DND-41 (cell line): ENCODE measurements at regions not wholly inside any gene's neighbourhood (a gene's known extent, or its start where the extent isn't known, plus 50 kb on each side); places are given as distances from the start of the nearest gene placed in this dataset.

Experiments
- EZH2 ChIP-seq: IDR thresholded peaks from 3 replicates; pipeline ENCODE4 v1.6.1; 2012; ENCODE audit warnings: borderline replicate concordance, low read depth, mild to moderate bottlenecking, moderate library complexity, low read length, inconsistent platforms; ENCODE audit not compliant: severe bottlenecking
- TF ChIP-seq, protein P1 (sequence below): IDR thresholded peaks from 2 replicates; pipeline ENCODE4 v1.5.1; 2012; ENCODE audit warnings: borderline replicate concordance, low read length, moderate library complexity, mild to moderate bottlenecking; ENCODE audit not compliant: poor library complexity, severe bottlenecking; ENCODE audit errors: extremely low read depth

DNA sequence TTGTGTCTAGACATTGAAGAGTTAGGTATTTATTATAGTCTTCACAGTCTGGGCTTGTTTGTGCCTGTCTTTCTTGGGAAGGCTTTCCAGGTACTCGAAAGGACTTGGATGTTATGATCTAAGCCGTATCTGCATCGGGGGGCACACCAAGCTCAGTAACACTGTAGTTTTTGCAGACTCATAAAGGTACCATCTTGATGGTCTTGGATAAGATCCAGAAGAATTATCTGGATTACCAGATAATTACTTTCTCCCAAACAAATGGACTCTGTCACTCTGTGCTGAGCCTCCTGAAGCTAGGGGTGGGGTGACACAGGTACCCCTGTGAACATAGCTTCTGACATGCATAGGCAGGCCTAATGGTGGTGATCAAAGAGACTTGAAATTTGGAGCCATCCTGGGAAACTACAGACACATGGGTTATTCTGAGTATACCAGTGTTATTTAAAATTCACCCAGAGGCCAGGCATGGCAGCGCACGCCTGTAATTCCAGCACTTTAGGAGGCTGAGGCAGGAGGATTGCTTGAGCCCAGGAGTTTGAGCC is 238.6 kb upstream of the TPM1 start:
- no peak for TF ChIP-seq EZH2
- TF ChIP-seq, protein P1, sequence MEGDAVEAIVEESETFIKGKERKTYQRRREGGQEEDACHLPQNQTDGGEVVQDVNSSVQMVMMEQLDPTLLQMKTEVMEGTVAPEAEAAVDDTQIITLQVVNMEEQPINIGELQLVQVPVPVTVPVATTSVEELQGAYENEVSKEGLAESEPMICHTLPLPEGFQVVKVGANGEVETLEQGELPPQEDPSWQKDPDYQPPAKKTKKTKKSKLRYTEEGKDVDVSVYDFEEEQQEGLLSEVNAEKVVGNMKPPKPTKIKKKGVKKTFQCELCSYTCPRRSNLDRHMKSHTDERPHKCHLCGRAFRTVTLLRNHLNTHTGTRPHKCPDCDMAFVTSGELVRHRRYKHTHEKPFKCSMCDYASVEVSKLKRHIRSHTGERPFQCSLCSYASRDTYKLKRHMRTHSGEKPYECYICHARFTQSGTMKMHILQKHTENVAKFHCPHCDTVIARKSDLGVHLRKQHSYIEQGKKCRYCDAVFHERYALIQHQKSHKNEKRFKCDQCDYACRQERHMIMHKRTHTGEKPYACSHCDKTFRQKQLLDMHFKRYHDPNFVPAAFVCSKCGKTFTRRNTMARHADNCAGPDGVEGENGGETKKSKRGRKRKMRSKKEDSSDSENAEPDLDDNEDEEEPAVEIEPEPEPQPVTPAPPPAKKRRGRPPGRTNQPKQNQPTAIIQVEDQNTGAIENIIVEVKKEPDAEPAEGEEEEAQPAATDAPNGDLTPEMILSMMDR = no peak
